PC-3 (cell line): ENCODE measurements at regions not wholly inside any gene's neighbourhood (a gene's known extent, or its start where the extent isn't known, plus 50 kb on each side); places are given as distances from the start of the nearest gene placed in this dataset.
A peak's percentile ranks its signal among the peaks of the same experiment; 100 is the strongest.

Experiments used
- ATAC-seq: fragments of 200-7000 bp; cut with Tn5 transposase; 2 replicates; pipeline ENCODE4 v1.9.1; 2020; ENCODE audit warnings: mild to moderate bottlenecking, moderate library complexity
- BruUV-seq: library from RNA; stranded (reverse); fragments of 400-500 nt; replicated peaks from 2 replicates; lab custom pipeline; 2021; lab: Mats Ljungman, UMichigan
- CTCF ChIA-PET: fragments of 300-600 bp; sonication (Branson Sonifier 250); formaldehyde crosslinking; loops from one replicate; lab custom pipeline; 2022; ENCODE audit warnings: antibody characterized with exemption; lab: Charles Lee
- POLR2A ChIA-PET: fragments of 300-600 bp; sonication (Branson Sonifier 250); formaldehyde crosslinking; loops from one replicate; lab custom pipeline; 2022; ENCODE audit warnings: antibody characterized with exemption; ENCODE audit not compliant: unreplicated experiment; lab: Charles Lee
- DNase-seq: peaks from one replicate; pipeline ENCODE4 v3.0.0-alpha.2; 2015
- H2AFZ ChIP-seq: fragments of 300-600 bp; sonication (generic); 2 replicates; pipeline ENCODE4 v1.6.0; 2016; ENCODE audit warnings: antibody characterized with exemption, low read length
- H3F3A ChIP-seq: fragments of 300-600 bp; sonication (generic); one replicate; pipeline ENCODE4 v1.6.0; 2017; ENCODE audit warnings: antibody characterized with exemption, low read length, control low read depth, mild to moderate bottlenecking; ENCODE audit not compliant: unreplicated experiment
- H3K27ac ChIP-seq: fragments of 300-600 bp; sonication (generic); 2 replicates; pipeline ENCODE4 v1.5.1; 2016; ENCODE audit warnings: mild to moderate bottlenecking, low read length
- H3K27me3 ChIP-seq: fragments of 300-600 bp; sonication (generic); 2 replicates; pipeline ENCODE4 v1.6.1; 2016; ENCODE audit warnings: low read length, mixed read lengths
- H3K36me3 ChIP-seq: fragments of 300-600 bp; sonication (generic); 2 replicates; pipeline ENCODE4 v1.6.1; 2016; ENCODE audit warnings: low read depth, mixed run types, low read length, mixed read lengths
- H3K4me1 ChIP-seq: fragments of 300-600 bp; sonication (generic); 2 replicates; pipeline ENCODE4 v1.5.1; 2016; ENCODE audit warnings: low read length; ENCODE audit not compliant: insufficient read depth
- H3K4me2 ChIP-seq: fragments of 300-600 bp; sonication (generic); 2 replicates; pipeline ENCODE4 v1.6.0; 2016; ENCODE audit warnings: low read length
- H3K4me3 ChIP-seq: fragments of 300-600 bp; sonication (generic); 2 replicates; pipeline ENCODE4 v1.5.1; 2016; ENCODE audit warnings: mild to moderate bottlenecking, low read length, mixed read lengths
- H3K79me2 ChIP-seq: fragments of 300-600 bp; sonication (generic); 2 replicates; pipeline ENCODE4 v1.6.1; 2017; ENCODE audit warnings: low read length, mixed read lengths
- H3K9ac ChIP-seq: fragments of 300-600 bp; sonication (generic); 2 replicates; pipeline ENCODE4 v1.6.0; 2016; ENCODE audit warnings: mild to moderate bottlenecking, low read length
- H3K9me2 ChIP-seq: fragments of 300-600 bp; sonication (generic); replicated peaks from 2 replicates; pipeline ENCODE4 v1.6.1; 2016; ENCODE audit warnings: mixed run types, low read length, mixed read lengths
- H3K9me3 ChIP-seq: fragments of 300-600 bp; sonication (generic); 2 replicates; pipeline ENCODE4 v1.6.1; 2016; ENCODE audit warnings: low read length, mixed read lengths
- H4K20me1 ChIP-seq: fragments of 300-600 bp; sonication (generic); 2 replicates; pipeline ENCODE4 v1.6.1; 2016; ENCODE audit warnings: low read length, mixed read lengths
- EZH2 ChIP-seq: fragments of 300-600 bp; sonication (generic); IDR thresholded peaks from one replicate; pipeline ENCODE4 v1.6.1; 2017; ENCODE audit warnings: antibody characterized with exemption, mild to moderate bottlenecking, low read length; ENCODE audit not compliant: unreplicated experiment
- EZH2phosphoT487 ChIP-seq: fragments of 300-600 bp; sonication (generic); IDR thresholded peaks from 2 replicates; pipeline ENCODE4 v1.6.1; 2018; ENCODE audit warnings: mild to moderate bottlenecking, antibody characterized with exemption, low read length, borderline replicate concordance
- intact Hi-C: fragments of 100-400 bp; cut with micrococcal nuclease; formaldehyde crosslinking; loops from 2 replicates; pipeline ENCODE4 v1.9.0; 2023
- TF ChIP-seq, protein P1 (sequence below): fragments of 300-600 bp; sonication (generic); conservative IDR thresholded peaks from 2 replicates; pipeline ENCODE4 v1.5.1; 2017; ENCODE audit warnings: antibody characterized with exemption, low read depth, mild to moderate bottlenecking, low read length

DNA sequence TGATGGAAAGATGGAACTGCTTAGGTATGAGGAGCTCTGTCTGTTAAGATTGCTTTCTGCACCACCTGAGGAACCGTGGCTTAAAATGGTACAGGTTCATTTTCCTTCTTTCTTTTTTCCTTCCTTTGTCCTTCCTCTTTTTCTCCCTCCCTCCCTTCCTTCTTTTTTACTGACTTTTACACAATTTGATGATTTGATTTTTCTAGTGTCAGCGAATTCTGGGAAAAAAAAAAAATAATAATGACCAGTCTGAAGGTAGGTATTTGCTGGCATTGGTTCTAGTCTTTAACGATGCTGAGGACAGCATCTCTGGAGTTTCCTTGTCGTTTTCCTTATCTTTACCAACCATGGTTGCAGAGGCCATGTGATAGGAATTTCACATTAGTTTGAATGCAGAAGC, 613.5 kb downstream of the EDEM1 start:
- no peaks in the 10 kb centered on the region for H3K79me2 ChIP-seq
- no peaks in the 10 kb centered on the region for H3K9me3 ChIP-seq
- H4K20me1 ChIP-seq: no peaks in the 10 kb centered on the region
- H3K9ac ChIP-seq: no peak overlapping the region
- POLR2A ChIA-PET: no interaction called here
- no peak overlapping the region for H3K4me2 ChIP-seq
- H3K27ac ChIP-seq: no peak overlapping the region
- H3K4me1 ChIP-seq: peaks cover 18% of the 10 kb centered on the region
- intact Hi-C loops: no loop called here
- ATAC-seq (no peak), DNase-seq (no peak)
- no peaks in the 10 kb centered on the region for H3K27me3 ChIP-seq
- no TSS peak for BruUV-seq
- H3K36me3 ChIP-seq: no peaks in the 10 kb centered on the region
- no peaks in the 10 kb centered on the region for H3K9me2 ChIP-seq
- H3K4me3 ChIP-seq: no peak overlapping the region
- no peaks in the 10 kb centered on the region for H3F3A ChIP-seq
- H2AFZ ChIP-seq: no peak overlapping the region
- CTCF ChIA-PET: no interaction called here
- TF ChIP-seq, protein P1, sequence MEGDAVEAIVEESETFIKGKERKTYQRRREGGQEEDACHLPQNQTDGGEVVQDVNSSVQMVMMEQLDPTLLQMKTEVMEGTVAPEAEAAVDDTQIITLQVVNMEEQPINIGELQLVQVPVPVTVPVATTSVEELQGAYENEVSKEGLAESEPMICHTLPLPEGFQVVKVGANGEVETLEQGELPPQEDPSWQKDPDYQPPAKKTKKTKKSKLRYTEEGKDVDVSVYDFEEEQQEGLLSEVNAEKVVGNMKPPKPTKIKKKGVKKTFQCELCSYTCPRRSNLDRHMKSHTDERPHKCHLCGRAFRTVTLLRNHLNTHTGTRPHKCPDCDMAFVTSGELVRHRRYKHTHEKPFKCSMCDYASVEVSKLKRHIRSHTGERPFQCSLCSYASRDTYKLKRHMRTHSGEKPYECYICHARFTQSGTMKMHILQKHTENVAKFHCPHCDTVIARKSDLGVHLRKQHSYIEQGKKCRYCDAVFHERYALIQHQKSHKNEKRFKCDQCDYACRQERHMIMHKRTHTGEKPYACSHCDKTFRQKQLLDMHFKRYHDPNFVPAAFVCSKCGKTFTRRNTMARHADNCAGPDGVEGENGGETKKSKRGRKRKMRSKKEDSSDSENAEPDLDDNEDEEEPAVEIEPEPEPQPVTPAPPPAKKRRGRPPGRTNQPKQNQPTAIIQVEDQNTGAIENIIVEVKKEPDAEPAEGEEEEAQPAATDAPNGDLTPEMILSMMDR: no peak
- TF ChIP-seq EZH2: no peak
- TF ChIP-seq EZH2phosphoT487: no peak

DNA sequence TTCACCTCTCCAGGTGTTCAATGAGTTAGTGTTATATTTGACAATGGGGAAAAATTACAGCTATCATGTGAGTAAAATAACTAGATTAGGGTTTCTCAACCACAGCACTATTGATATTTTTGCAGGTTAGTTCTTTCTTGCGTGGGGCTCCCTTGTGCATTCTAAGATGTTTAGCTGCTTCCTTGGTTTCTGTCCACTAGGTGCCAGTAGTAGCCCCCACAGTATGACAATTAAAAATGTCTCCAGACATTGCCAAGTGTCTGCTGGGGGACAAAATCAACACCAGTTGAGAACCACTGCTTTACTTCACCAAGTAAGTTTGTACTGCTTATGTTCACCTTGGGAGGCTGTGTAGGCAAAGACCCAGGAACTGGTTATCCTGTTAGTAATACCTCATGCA, 618.7 kb downstream of the EDEM1 start:
- H3K4me1 ChIP-seq: no peaks in the 10 kb centered on the region
- no peaks in the 10 kb centered on the region for H3K9me3 ChIP-seq
- intact Hi-C loops: no loop called here
- no peak for ATAC-seq
- H3K27me3 ChIP-seq: no peaks in the 10 kb centered on the region
- no peaks in the 10 kb centered on the region for H3K36me3 ChIP-seq
- H3K9ac ChIP-seq: no peak overlapping the region
- H4K20me1 ChIP-seq: no peaks in the 10 kb centered on the region
- TF ChIP-seq EZH2: no peak
- no peak for TF ChIP-seq EZH2phosphoT487
- TF ChIP-seq, protein P1: peak; percentile 63
- peak; percentile 50 for DNase-seq
- no peak overlapping the region for H2AFZ ChIP-seq
- ChIA-PET POLR2A (no interaction called here), CTCF (no interaction called here)
- no peak overlapping the region for H3K4me2 ChIP-seq
- H3K9me2 ChIP-seq: no peaks in the 10 kb centered on the region
- no peaks in the 10 kb centered on the region for H3K79me2 ChIP-seq
- H3K4me3 ChIP-seq: no peak overlapping the region
- H3F3A ChIP-seq: no peaks in the 10 kb centered on the region
- BruUV-seq: no TSS peak
- H3K27ac ChIP-seq: no peak overlapping the region

DNA sequence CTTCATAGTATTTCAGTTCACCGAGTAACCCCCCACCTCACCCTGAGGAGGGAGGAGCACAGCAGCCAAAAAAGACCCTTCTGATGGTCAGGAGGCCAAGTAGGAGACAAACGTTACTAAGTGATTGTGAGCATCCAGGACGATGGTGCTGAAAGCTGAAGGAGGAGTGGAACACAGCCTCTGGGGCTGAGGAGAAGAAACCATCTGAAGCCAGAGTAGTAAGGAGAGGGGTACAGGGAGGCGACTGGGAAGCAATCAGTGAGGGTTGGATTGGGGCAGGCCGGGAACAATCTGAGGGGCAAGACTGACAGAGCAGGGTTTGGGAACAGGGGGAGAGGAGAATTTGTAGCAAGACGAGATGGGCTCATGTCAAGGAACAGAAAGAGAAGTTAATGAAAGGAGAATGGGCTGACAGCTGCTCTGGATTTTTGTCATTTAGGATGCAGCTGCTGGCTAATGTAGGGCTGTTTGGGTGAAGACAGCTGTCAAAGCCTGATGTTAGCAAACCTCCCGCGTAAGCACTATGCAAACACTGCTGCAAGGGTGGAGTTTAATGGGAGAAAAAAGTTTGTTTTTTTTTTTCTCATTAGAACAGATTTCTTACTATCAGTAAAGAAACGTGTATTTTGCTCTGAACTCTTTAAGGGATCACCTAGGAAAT, 622.2 kb downstream of the EDEM1 start:
- no peaks in the 10 kb centered on the region for H3F3A ChIP-seq
- no peaks in the 10 kb centered on the region for H4K20me1 ChIP-seq
- intact Hi-C loops: no loop called here
- no peaks in the 10 kb centered on the region for H3K36me3 ChIP-seq
- BruUV-seq: no TSS peak
- H3K4me3 ChIP-seq: no peak overlapping the region
- CTCF ChIA-PET: no interaction called here
- no peak overlapping the region for H3K9ac ChIP-seq
- H2AFZ ChIP-seq: no peak overlapping the region
- no peak overlapping the region for H3K4me2 ChIP-seq
- DNase-seq (no peak), ATAC-seq (no peak)
- no peaks in the 10 kb centered on the region for H3K4me1 ChIP-seq
- POLR2A ChIA-PET: no interaction called here
- no peak for TF ChIP-seq EZH2
- TF ChIP-seq EZH2phosphoT487: no peak
- TF ChIP-seq, protein P1: no peak
- no peaks in the 10 kb centered on the region for H3K79me2 ChIP-seq
- no peak overlapping the region for H3K27ac ChIP-seq
- no peaks in the 10 kb centered on the region for H3K9me3 ChIP-seq
- H3K9me2 ChIP-seq: no peaks in the 10 kb centered on the region
- no peaks in the 10 kb centered on the region for H3K27me3 ChIP-seq
